ENCODE measurements at regions not wholly inside any gene's neighbourhood (a gene's known extent, or its start where the extent isn't known, plus 50 kb on each side); places are given as distances from the start of the nearest gene placed in this dataset.

DNA sequence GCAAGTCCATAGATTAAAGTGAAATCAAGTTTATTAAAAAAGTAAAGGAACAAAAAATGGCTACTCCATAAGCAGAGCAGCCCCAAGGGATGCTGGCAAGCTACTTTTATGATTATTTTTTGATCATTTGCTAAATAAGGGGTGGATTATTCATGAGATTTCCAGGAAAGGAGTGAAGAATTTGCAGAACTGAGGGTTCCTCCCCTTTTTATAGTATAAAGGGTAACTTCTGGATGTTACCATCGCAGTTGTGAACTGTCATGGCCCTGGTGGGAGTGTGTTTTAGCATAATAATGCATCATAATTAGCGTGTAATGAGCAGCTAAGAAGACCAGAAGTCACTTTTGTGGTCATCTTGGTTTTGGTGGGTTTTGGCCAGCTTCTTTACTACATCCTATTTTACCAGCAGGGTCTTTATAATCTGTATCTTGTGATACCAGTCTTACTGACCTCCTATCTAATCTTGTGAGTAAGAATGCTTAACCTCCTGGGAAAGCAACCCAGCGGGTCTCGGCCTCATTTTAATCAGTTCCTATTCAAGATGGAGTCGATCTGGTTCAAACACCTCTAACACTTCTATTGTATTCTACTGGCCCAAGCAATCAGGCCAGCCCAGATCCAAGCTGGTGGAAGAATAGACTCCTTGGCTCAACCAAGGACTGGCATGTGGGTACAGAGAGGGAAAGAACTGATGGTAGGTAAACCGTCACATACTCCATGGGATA is 87.9 kb upstream of the NPSR1 start:
- H3K9ac ChIP-seq (ENCODE audit: insufficient read depth in 1 of 2, low read depth in 2 of 2, low read length in 2 of 2) = no peak overlapping the region
- H3K9me3 ChIP-seq (replicated peaks; ENCODE audit: control insufficient read depth, insufficient read depth, low read depth, low read length) = no peaks in the 10 kb centered on the region
- no peaks in the 10 kb centered on the region for H3K36me3 ChIP-seq (ENCODE audit: control insufficient read depth, insufficient read depth, low read length)
- no peak overlapping the region for H2AFZ ChIP-seq (ENCODE audit: low read depth, low read length)
- no peaks in the 10 kb centered on the region for H3K9me1 ChIP-seq (ENCODE audit: control insufficient read depth, insufficient read depth, low read length)
- FAIRE-seq = no peak
- H3K4me3 ChIP-seq = no peak overlapping the region
- no peak overlapping the region for H3K27ac ChIP-seq (ENCODE audit: extremely low read depth, low read depth, low read length)
- in situ Hi-C loops (cut with MboI) (no loop called here), intact Hi-C loops (cut with micrococcal nuclease) (no loop called here)
- H3K4me2 ChIP-seq (ENCODE audit: insufficient read depth, low read length) = no peak overlapping the region
- H3K79me2 ChIP-seq (ENCODE audit: control insufficient read depth, insufficient read depth, low read length) = no peaks in the 10 kb centered on the region
- no peak for TF ChIP-seq MCM7 (IDR thresholded peaks at IDR 0.05)
- TF ChIP-seq POLR3A (IDR thresholded peaks at IDR 0.05; ENCODE audit: borderline replicate concordance, extremely low read depth, insufficient read depth, insufficient read length) = no peak
- TF ChIP-seq, protein P1, sequence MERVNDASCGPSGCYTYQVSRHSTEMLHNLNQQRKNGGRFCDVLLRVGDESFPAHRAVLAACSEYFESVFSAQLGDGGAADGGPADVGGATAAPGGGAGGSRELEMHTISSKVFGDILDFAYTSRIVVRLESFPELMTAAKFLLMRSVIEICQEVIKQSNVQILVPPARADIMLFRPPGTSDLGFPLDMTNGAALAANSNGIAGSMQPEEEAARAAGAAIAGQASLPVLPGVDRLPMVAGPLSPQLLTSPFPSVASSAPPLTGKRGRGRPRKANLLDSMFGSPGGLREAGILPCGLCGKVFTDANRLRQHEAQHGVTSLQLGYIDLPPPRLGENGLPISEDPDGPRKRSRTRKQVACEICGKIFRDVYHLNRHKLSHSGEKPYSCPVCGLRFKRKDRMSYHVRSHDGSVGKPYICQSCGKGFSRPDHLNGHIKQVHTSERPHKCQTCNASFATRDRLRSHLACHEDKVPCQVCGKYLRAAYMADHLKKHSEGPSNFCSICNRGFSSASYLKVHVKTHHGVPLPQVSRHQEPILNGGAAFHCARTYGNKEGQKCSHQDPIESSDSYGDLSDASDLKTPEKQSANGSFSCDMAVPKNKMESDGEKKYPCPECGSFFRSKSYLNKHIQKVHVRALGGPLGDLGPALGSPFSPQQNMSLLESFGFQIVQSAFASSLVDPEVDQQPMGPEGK (CRISPR knock-in tag; IDR thresholded peaks at IDR 0.05; ENCODE audit: borderline replicate concordance) = no peak
- no peaks in the 10 kb centered on the region for H3K27me3 ChIP-seq (ENCODE audit: control insufficient read depth in 2 of 2, insufficient read depth in 2 of 2, low read length in 2 of 2)
- no peak for ATAC-seq
- 0% methylated on average over 6 of the region's 6 CpGs for WGBS (ENCODE audit: insufficient coverage, low coverage, missing lambda C conversion rate)
- ChIA-PET CTCF (ENCODE audit: low intra/inter-chr PET ratio) (no interaction called here), POLR2A (interaction anchor here (0.6 kb wide), 1 partner anchor 467 kb away, joined by 4 read pairs; the partner anchor contains the start of gene DPY19L1)
- no peaks in the 10 kb centered on the region for H3K4me1 ChIP-seq (replicated peaks in 1 of 2; ENCODE audit: control insufficient read depth in 2 of 2, insufficient read depth in 2 of 2, low read length in 2 of 2)
- BruUV-seq (replicated peaks) = no TSS peak
- no peaks in the 10 kb centered on the region for H4K20me1 ChIP-seq (replicated peaks; ENCODE audit: control insufficient read depth, insufficient read depth, low read length)
- DNase-seq (ENCODE audit: extremely low read depth in 1 of 4, low spot score in 3 of 4) = no peak
